MCF 10A (cell line): ENCODE measurements at regions not wholly inside any gene's neighbourhood (a gene's known extent, or its start where the extent isn't known, plus 50 kb on each side); places are given as distances from the start of the nearest gene placed in this dataset.

ENCODE experiments used
- BruUV-seq: library from RNA; stranded (reverse); fragments of 400-500 nt; replicated peaks from 2 replicates; lab custom pipeline; 2021; lab: Mats Ljungman, UMichigan
- CTCF ChIA-PET: fragments of 300-600 bp; sonication (Branson Sonifier 250); formaldehyde crosslinking; extraction: SDS; loops from one replicate; lab custom pipeline; 2021; ENCODE audit warnings: antibody characterized with exemption, inconsistent platforms; lab: Yijun Ruan, JAX
- POLR2A ChIA-PET: fragments of 300-600, 350-650 bp; sonication (Branson Sonifier 250); formaldehyde crosslinking; extraction: SDS; loops from one replicate; lab custom pipeline; 2020; ENCODE audit warnings: antibody characterized with exemption, inconsistent platforms; lab: Yijun Ruan, JAX
- DNase-seq: peaks from one replicate; pipeline ENCODE4 v3.0.0-alpha.2; 2018; ENCODE audit not compliant: unreplicated experiment
- H3K27ac Mint-ChIP-seq: one replicate; pipeline ENCODE4 v1.8.0; 2022; ENCODE audit warnings: mild to moderate bottlenecking, low read depth, mixed read lengths; ENCODE audit not compliant: unreplicated experiment
- H3K27me3 Mint-ChIP-seq: one replicate; pipeline ENCODE4 v1.8.0; 2022; ENCODE audit warnings: mixed read lengths; ENCODE audit not compliant: insufficient read depth, unreplicated experiment
- H3K36me3 Mint-ChIP-seq: one replicate; pipeline ENCODE4 v1.8.0; 2022; ENCODE audit warnings: mild to moderate bottlenecking, moderate library complexity, mixed read lengths; ENCODE audit not compliant: insufficient read depth, unreplicated experiment
- H3K4me1 Mint-ChIP-seq: one replicate; pipeline ENCODE4 v1.8.0; 2022; ENCODE audit warnings: mixed read lengths; ENCODE audit not compliant: insufficient read depth, unreplicated experiment
- H3K4me3 Mint-ChIP-seq: one replicate; pipeline ENCODE4 v1.8.0; 2022; ENCODE audit warnings: mild to moderate bottlenecking, moderate library complexity, mixed read lengths; ENCODE audit not compliant: unreplicated experiment
- H3K9me3 Mint-ChIP-seq: one replicate; pipeline ENCODE4 v1.8.0; 2022; ENCODE audit warnings: mixed read lengths; ENCODE audit not compliant: unreplicated experiment
- intact Hi-C: fragments of 100-400 bp; cut with micrococcal nuclease; formaldehyde crosslinking; loops from 2 replicates; pipeline ENCODE4 v1.14.1; 2022
- TF ChIP-seq, protein P1 (sequence below): fragments of 200-600 bp; IDR thresholded peaks from one replicate; pipeline ENCODE4 v1.8.0; 2022; ENCODE audit warnings: antibody characterized with exemption, mild to moderate bottlenecking; ENCODE audit not compliant: unreplicated experiment

- DNase-seq, result peak; percentile 63
- no TSS peak for BruUV-seq
- Mint-ChIP-seq H3K4me3 (no peak overlapping the region), H3K27me3 (no peaks in the 10 kb centered on the region), H3K4me1 (peaks cover 11% of the 10 kb centered on the region), H3K27ac (no peak overlapping the region), H3K36me3 (no peaks in the 10 kb centered on the region), H3K9me3 (no peaks in the 10 kb centered on the region)
- TF ChIP-seq, protein P1, sequence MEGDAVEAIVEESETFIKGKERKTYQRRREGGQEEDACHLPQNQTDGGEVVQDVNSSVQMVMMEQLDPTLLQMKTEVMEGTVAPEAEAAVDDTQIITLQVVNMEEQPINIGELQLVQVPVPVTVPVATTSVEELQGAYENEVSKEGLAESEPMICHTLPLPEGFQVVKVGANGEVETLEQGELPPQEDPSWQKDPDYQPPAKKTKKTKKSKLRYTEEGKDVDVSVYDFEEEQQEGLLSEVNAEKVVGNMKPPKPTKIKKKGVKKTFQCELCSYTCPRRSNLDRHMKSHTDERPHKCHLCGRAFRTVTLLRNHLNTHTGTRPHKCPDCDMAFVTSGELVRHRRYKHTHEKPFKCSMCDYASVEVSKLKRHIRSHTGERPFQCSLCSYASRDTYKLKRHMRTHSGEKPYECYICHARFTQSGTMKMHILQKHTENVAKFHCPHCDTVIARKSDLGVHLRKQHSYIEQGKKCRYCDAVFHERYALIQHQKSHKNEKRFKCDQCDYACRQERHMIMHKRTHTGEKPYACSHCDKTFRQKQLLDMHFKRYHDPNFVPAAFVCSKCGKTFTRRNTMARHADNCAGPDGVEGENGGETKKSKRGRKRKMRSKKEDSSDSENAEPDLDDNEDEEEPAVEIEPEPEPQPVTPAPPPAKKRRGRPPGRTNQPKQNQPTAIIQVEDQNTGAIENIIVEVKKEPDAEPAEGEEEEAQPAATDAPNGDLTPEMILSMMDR, result no peak
- ChIA-PET CTCF (interaction anchor here (1.1 to 1.5 kb wide), 2 partner anchors 23 to 24 kb away, joined by 3 to 7 read pairs; no protein-coding TSS in a partner anchor), POLR2A (no interaction called here)
- intact Hi-C loops, result no loop called here
These were observed 411.5 kb upstream of the DDI1 start for GRCh38 chr11:103624708-103625623.

DNA sequence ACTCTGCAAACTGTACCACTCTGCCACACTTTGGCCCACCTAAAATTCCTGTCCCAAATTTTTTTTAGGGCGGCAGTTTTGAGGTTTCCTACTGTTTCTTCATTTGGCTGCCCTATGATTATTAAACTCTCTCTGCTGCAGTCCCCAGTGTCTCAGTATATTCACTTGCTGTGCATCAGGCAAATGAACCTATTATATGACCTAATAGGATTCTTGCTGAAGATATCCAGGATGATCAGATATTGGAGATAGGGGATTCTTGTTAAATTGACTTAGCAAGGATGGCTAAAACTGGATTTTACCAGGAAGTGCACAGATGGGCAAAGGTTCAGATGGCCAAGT is 410.8 kb upstream of the DDI1 start:
- intact Hi-C loops, result no loop called here
- no peak for DNase-seq
- peaks cover 11% of the 10 kb centered on the region for H3K4me1 Mint-ChIP-seq
- no peaks in the 10 kb centered on the region for H3K27me3 Mint-ChIP-seq
- ChIA-PET CTCF (no interaction called here), POLR2A (no interaction called here)
- no peak overlapping the region for H3K4me3 Mint-ChIP-seq
- no peak overlapping the region for H3K27ac Mint-ChIP-seq
- TF ChIP-seq, protein P1, result no peak
- H3K9me3 Mint-ChIP-seq, result no peaks in the 10 kb centered on the region
- BruUV-seq, result no TSS peak
- H3K36me3 Mint-ChIP-seq, result no peaks in the 10 kb centered on the region

- Mint-ChIP-seq H3K4me3 (no peak overlapping the region), H3K9me3 (no peaks in the 10 kb centered on the region), H3K4me1 (peaks cover 11% of the 10 kb centered on the region), H3K36me3 (no peaks in the 10 kb centered on the region), H3K27me3 (no peaks in the 10 kb centered on the region), H3K27ac (no peak overlapping the region)
- intact Hi-C loops, result no loop called here
- TF ChIP-seq, protein P1, result no peak
- ChIA-PET POLR2A (no interaction called here), CTCF (no interaction called here)
- no TSS peak for BruUV-seq
- DNase-seq, result no peak
These were observed 408.3 kb upstream of the DDI1 start for GRCh38 chr11:103628121-103628520.

- POLR2A ChIA-PET, result no interaction called here
- intact Hi-C loops, result no loop called here
- no peaks in the 10 kb centered on the region for H3K9me3 Mint-ChIP-seq
- no peaks in the 10 kb centered on the region for H3K4me1 Mint-ChIP-seq
- no TSS peak for BruUV-seq
- no peak overlapping the region for H3K27ac Mint-ChIP-seq
- CTCF ChIA-PET, result interaction anchor here (0.6 kb wide), 2 partner anchors 10 to 38 kb away, joined by 3 to 5 read pairs; no protein-coding TSS in a partner anchor
- H3K36me3 Mint-ChIP-seq, result no peaks in the 10 kb centered on the region
- TF ChIP-seq, protein P1, result no peak
- no peak overlapping the region for H3K4me3 Mint-ChIP-seq
- DNase-seq, result no peak
- H3K27me3 Mint-ChIP-seq, result no peaks in the 10 kb centered on the region
These were observed 404.6 kb upstream of the DDI1 start for GRCh38 chr11:103631841-103632240.
